ENCODE measurements at regions not wholly inside any gene's neighbourhood (a gene's known extent, or its start where the extent isn't known, plus 50 kb on each side); places are given as distances from the start of the nearest gene placed in this dataset.

- Histone ChIP-seq H3K27ac (ENCODE audit: low read depth in 1 of 2, low read length in 2 of 2) (no peak overlapping the region), H3K36me3 (ENCODE audit: control insufficient read depth in 4 of 4, insufficient read depth in 3 of 4, low read depth in 1 of 4, low read length in 3 of 4) (no peaks in the 10 kb centered on the region), H3K4me3 (ENCODE audit: low read depth in 1 of 3, low read length in 3 of 3) (no peak overlapping the region), H3K27me3 (ENCODE audit: control insufficient read depth in 4 of 4, insufficient read depth in 4 of 4, low read length in 3 of 4) (no peaks in the 10 kb centered on the region), H3K9me3 (ENCODE audit: control insufficient read depth in 4 of 4, low read length in 3 of 4) (no peaks in the 10 kb centered on the region), H3K4me1 (ENCODE audit: control insufficient read depth in 4 of 4, insufficient read depth in 4 of 4, low read length in 3 of 4) (no peaks in the 10 kb centered on the region), H3K9ac (ENCODE audit: low read depth in 1 of 2, low read length in 2 of 2) (no peak overlapping the region)
- WGBS, result 75% methylated on average over 3 of the region's 3 CpGs
- TF ChIP-seq CTCF (IDR thresholded peaks at IDR 0.05; ENCODE audit: low read depth, low read length, missing input control) (no peak), TAF1 (conservative IDR thresholded peaks at IDR 0.05) (no peak), SP1 (IDR thresholded peaks at IDR 0.05) (no peak), HNF4A (conservative IDR thresholded peaks at IDR 0.05) (no peak)
- DNase-seq (ENCODE audit: low spot score), result no peak
These were observed 119.7 kb upstream of the MED13L start for GRCh38 chr12:116397148-116397547.

- TF ChIP-seq REST (IDR thresholded peaks at IDR 0.05) (no peak), RAD21 (IDR thresholded peaks at IDR 0.05) (no peak), HNF4A (conservative IDR thresholded peaks at IDR 0.05) (no peak), YY1 (IDR thresholded peaks at IDR 0.05) (no peak), FOXA1 (IDR thresholded peaks at IDR 0.05) (no peak), MAX (IDR thresholded peaks at IDR 0.05) (no peak), ATF3 (IDR thresholded peaks at IDR 0.05) (no peak)
- Histone ChIP-seq H3K4me3 (ENCODE audit: low read depth in 1 of 3, low read length in 3 of 3) (peak overlapping the region in 1 of 3 donors; percentile 5), H3K4me1 (ENCODE audit: control insufficient read depth in 4 of 4, insufficient read depth in 4 of 4, low read length in 3 of 4) (no peaks in the 10 kb centered on the region), H3K36me3 (ENCODE audit: control insufficient read depth in 4 of 4, insufficient read depth in 3 of 4, low read depth in 1 of 4, low read length in 3 of 4) (no peaks in the 10 kb centered on the region), H3K27me3 (ENCODE audit: control insufficient read depth in 4 of 4, insufficient read depth in 4 of 4, low read length in 3 of 4) (no peaks in the 10 kb centered on the region), H3K27ac (ENCODE audit: low read depth in 1 of 2, low read length in 2 of 2) (no peak overlapping the region), H3K9me3 (ENCODE audit: control insufficient read depth in 4 of 4, low read length in 3 of 4) (no peaks in the 10 kb centered on the region), H3K9ac (ENCODE audit: low read depth in 1 of 2, low read length in 2 of 2) (no peak overlapping the region)
- DNase-seq (ENCODE audit: low spot score), result no peak
These were observed 120.7 kb upstream of the MED13L start for GRCh38 chr12:116398193-116398592.

GRCh38 chr12:116399055-116399454, 121.6 kb upstream of the MED13L start:
- Histone ChIP-seq H3K9ac (ENCODE audit: low read depth in 1 of 2, low read length in 2 of 2) (no peak overlapping the region), H3K4me3 (ENCODE audit: low read depth in 1 of 3, low read length in 3 of 3) (no peak overlapping the region), H3K27ac (ENCODE audit: low read depth in 1 of 2, low read length in 2 of 2) (no peak overlapping the region), H3K9me3 (ENCODE audit: control insufficient read depth in 4 of 4, low read length in 3 of 4) (no peaks in the 10 kb centered on the region), H3K27me3 (ENCODE audit: control insufficient read depth in 4 of 4, insufficient read depth in 4 of 4, low read length in 3 of 4) (no peaks in the 10 kb centered on the region), H3K4me1 (ENCODE audit: control insufficient read depth in 4 of 4, insufficient read depth in 4 of 4, low read length in 3 of 4) (no peaks in the 10 kb centered on the region), H3K36me3 (ENCODE audit: control insufficient read depth in 4 of 4, insufficient read depth in 3 of 4, low read depth in 1 of 4, low read length in 3 of 4) (no peaks in the 10 kb centered on the region)
- 87% methylated on average over 1 of the region's 1 CpG for WGBS
- DNase-seq (ENCODE audit: low spot score), result no peak
- TF ChIP-seq NR2F2 (IDR thresholded peaks at IDR 0.05) (no peak), GABPA (IDR thresholded peaks at IDR 0.05 in 1 of 2, conservative IDR thresholded peaks at IDR 0.05 in 1 of 2) (no peak), SP1 (IDR thresholded peaks at IDR 0.05) (no peak), JUND (IDR thresholded peaks at IDR 0.05) (no peak), RAD21 (IDR thresholded peaks at IDR 0.05) (no peak), ATF3 (IDR thresholded peaks at IDR 0.05) (no peak), HNF4G (IDR thresholded peaks at IDR 0.05) (no peak), RXRA (IDR thresholded peaks at IDR 0.05) (no peak), HNF4A (conservative IDR thresholded peaks at IDR 0.05) (no peak), FOXA1 (IDR thresholded peaks at IDR 0.05) (no peak), CTCF (IDR thresholded peaks at IDR 0.05; ENCODE audit: low read depth, low read length, missing input control) (no peak), REST (IDR thresholded peaks at IDR 0.05) (no peak), EGR1 (IDR thresholded peaks at IDR 0.05; ENCODE audit: low read depth in 2 of 2) (no peak)
